NB4 (cell line): ENCODE measurements at regions not wholly inside any gene's neighbourhood (a gene's known extent, or its start where the extent isn't known, plus 50 kb on each side); places are given as distances from the start of the nearest gene placed in this dataset.

Experiments
- DNase-seq: peaks from one replicate; pipeline ENCODE4 v3.0.0; 2010; ENCODE audit warnings: low read depth
- H3K4me3 ChIP-seq: one replicate; pipeline ENCODE4 v1.5.1; 2011; ENCODE audit warnings: mild to moderate bottlenecking, low read depth, low read length, moderate library complexity
- MAX ChIP-seq: IDR thresholded peaks from 2 replicates; pipeline ENCODE4 v1.6.1; 2011; ENCODE audit warnings: low read depth, low read length
- MYC ChIP-seq: IDR thresholded peaks from 2 replicates; pipeline ENCODE4 v1.6.1; 2011; ENCODE audit warnings: low read depth, low read length
- POLR2A ChIP-seq: IDR thresholded peaks from 2 replicates; pipeline ENCODE4 v1.6.1; 2011; ENCODE audit warnings: mild to moderate bottlenecking; ENCODE audit not compliant: insufficient read length; ENCODE audit errors: extremely low read depth
- TF ChIP-seq, protein P1 (sequence below): IDR thresholded peaks from one replicate; pipeline ENCODE4 v1.5.1; 2012; ENCODE audit warnings: low read depth, low read length

GRCh38 chrX:91081873-91082272 lies 352.8 kb upstream of the PABPC5 start:
- H3K4me3 ChIP-seq, result no peak overlapping the region
- DNase-seq, result no peak
- TF ChIP-seq MAX (no peak), MYC (no peak), POLR2A (no peak)
- TF ChIP-seq, protein P1, sequence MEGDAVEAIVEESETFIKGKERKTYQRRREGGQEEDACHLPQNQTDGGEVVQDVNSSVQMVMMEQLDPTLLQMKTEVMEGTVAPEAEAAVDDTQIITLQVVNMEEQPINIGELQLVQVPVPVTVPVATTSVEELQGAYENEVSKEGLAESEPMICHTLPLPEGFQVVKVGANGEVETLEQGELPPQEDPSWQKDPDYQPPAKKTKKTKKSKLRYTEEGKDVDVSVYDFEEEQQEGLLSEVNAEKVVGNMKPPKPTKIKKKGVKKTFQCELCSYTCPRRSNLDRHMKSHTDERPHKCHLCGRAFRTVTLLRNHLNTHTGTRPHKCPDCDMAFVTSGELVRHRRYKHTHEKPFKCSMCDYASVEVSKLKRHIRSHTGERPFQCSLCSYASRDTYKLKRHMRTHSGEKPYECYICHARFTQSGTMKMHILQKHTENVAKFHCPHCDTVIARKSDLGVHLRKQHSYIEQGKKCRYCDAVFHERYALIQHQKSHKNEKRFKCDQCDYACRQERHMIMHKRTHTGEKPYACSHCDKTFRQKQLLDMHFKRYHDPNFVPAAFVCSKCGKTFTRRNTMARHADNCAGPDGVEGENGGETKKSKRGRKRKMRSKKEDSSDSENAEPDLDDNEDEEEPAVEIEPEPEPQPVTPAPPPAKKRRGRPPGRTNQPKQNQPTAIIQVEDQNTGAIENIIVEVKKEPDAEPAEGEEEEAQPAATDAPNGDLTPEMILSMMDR, result no peak

DNA sequence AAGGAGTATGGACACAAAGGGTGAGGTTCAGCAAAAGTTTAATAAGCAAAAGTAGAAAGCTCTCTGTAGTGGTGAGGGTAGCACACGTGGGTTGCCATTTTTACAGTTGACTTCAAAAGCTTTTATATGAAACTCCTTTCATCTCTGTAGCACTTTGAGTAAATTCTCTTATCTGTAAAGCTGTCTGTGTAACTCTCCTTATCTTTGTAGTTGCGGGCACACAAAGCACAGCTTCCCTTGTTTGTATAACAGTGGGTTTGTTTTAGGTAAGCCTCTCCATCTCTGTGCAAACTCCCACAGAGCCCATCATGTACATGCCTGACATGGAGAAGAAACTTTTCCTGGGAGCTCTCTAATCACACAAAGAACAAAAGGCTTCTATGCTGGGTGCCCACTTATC lies 325.9 kb upstream of the PABPC5 start:
- H3K4me3 ChIP-seq, result no peak overlapping the region
- TF ChIP-seq, protein P1, result no peak
- no peak for TF ChIP-seq POLR2A
- no peak for DNase-seq

GRCh38 chrX:91122151-91122694 lies 312.4 kb upstream of the PABPC5 start:
- H3K4me3 ChIP-seq, result no peak overlapping the region
- no peak for TF ChIP-seq MAX
- TF ChIP-seq, protein P1, result no peak
- no peak for TF ChIP-seq MYC
- no peak for TF ChIP-seq POLR2A

DNA sequence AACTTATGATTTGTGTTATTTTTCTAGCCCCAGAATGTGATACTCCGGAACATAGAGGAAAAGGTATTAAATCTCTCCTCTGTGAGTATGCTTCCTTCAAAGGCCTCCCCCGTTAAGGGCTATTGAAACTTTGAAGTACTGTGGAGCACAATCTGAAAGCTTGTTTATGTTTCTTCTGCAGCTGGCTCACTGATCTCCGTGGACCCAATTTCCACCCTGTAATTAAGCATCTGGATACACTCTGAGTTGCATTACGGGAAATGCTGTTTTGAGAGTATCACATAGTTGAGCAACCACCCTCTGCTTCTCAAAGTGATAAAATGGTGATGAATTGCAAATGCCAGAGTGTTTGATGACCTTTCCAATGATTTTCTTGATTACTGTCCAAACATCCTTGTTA lies 296.8 kb upstream of the PABPC5 start:
- no peak for DNase-seq
- H3K4me3 ChIP-seq, result no peak overlapping the region
- TF ChIP-seq MYC, result no peak
- no peak for TF ChIP-seq POLR2A
- no peak for TF ChIP-seq MAX
- TF ChIP-seq, protein P1, result no peak

More at GRCh38 chrX:91122151-91122694, 312.4 kb upstream of the PABPC5 start:
- DNase-seq, result no peak
